HL-60 (cell line): ENCODE measurements at regions not wholly inside any gene's neighbourhood (a gene's known extent, or its start where the extent isn't known, plus 50 kb on each side); places are given as distances from the start of the nearest gene placed in this dataset.

Experiments
- DNase-seq, 2 experiments: peaks; one replicate each; pipeline ENCODE4 v3.0.0-alpha.2; 2010 to 2020; ENCODE audit warnings: low read depth in 1 of 2, low spot score in 1 of 2
- H3K27ac ChIP-seq: fragments of 250-450 bp; sonication (Bioruptor Pico); replicated peaks from 2 replicates; pipeline ENCODE4 v1.5.1; 2020; ENCODE audit warnings: mild to moderate bottlenecking, moderate library complexity
- H3K27me3 ChIP-seq: fragments of 250-450 bp; sonication (Bioruptor Pico); 2 replicates; pipeline ENCODE4 v1.5.1; 2021; ENCODE audit warnings: mild to moderate bottlenecking, moderate library complexity; ENCODE audit not compliant: insufficient read depth, poor library complexity, severe bottlenecking
- H3K4me3 ChIP-seq: replicated peaks from 2 replicates; pipeline ENCODE4 v1.5.1; 2011; ENCODE audit warnings: mild to moderate bottlenecking, control low read depth, low read length; ENCODE audit not compliant: insufficient read depth
- GABPA ChIP-seq: IDR thresholded peaks from 2 replicates; pipeline ENCODE4 v1.6.1; 2012; ENCODE audit warnings: low read depth
- POLR2AphosphoS5 ChIP-seq: IDR thresholded peaks from 2 replicates; pipeline ENCODE4 v1.6.1; 2012; ENCODE audit warnings: low read depth
- SPI1 ChIP-seq: IDR thresholded peaks from 2 replicates; pipeline ENCODE4 v1.6.1; 2012; ENCODE audit warnings: low read depth, mild to moderate bottlenecking, borderline replicate concordance
- TF ChIP-seq, protein P1 (sequence below): IDR thresholded peaks from 2 replicates; pipeline ENCODE4 v1.6.1; 2012; ENCODE audit warnings: low read depth; ENCODE audit not compliant: insufficient replicate concordance
- TF ChIP-seq, protein P2 (sequence below): IDR thresholded peaks from one replicate; pipeline ENCODE4 v1.5.1; 2011; ENCODE audit warnings: low read length, control low read depth, inconsistent platforms; ENCODE audit not compliant: insufficient read depth

DNA sequence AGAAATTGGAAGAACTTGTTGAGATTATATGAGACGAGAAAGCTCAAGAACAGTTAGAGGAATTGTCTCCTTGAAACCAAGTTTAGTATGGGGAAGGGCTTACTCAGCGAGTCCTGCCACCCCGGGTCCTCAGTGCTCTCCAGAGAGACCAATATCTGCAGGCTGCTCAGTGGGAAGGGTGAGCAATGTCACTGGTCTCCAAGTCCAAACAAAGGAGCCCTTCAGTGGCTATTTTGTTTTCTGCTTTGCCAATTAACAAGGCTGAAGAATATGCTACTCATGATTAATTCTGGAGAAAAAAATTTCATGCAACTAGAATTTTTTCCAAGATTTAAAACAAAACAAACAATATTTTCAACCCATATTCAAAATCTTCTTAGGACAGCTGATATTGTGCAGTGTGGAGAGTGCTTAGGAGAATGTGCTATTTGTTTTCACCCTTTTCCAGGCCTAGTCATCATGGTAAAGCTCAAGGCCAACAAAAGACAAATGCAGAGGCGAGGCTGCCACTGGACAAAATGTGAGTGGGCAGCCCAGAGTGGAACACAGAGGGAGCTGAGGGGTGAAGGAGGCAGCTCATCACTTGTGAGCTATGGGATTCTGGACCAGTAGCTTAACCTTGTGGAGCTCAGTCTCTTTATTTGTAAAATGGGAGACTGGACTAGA lies 83.8 kb upstream of the TMEM17 start:
- H3K27ac ChIP-seq, result no peak overlapping the region
- H3K4me3 ChIP-seq, result no peak overlapping the region
- TF ChIP-seq, protein P1, sequence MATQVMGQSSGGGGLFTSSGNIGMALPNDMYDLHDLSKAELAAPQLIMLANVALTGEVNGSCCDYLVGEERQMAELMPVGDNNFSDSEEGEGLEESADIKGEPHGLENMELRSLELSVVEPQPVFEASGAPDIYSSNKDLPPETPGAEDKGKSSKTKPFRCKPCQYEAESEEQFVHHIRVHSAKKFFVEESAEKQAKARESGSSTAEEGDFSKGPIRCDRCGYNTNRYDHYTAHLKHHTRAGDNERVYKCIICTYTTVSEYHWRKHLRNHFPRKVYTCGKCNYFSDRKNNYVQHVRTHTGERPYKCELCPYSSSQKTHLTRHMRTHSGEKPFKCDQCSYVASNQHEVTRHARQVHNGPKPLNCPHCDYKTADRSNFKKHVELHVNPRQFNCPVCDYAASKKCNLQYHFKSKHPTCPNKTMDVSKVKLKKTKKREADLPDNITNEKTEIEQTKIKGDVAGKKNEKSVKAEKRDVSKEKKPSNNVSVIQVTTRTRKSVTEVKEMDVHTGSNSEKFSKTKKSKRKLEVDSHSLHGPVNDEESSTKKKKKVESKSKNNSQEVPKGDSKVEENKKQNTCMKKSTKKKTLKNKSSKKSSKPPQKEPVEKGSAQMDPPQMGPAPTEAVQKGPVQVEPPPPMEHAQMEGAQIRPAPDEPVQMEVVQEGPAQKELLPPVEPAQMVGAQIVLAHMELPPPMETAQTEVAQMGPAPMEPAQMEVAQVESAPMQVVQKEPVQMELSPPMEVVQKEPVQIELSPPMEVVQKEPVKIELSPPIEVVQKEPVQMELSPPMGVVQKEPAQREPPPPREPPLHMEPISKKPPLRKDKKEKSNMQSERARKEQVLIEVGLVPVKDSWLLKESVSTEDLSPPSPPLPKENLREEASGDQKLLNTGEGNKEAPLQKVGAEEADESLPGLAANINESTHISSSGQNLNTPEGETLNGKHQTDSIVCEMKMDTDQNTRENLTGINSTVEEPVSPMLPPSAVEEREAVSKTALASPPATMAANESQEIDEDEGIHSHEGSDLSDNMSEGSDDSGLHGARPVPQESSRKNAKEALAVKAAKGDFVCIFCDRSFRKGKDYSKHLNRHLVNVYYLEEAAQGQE, result no peak
- TF ChIP-seq GABPA, result no peak
- TF ChIP-seq SPI1, result no peak
- TF ChIP-seq POLR2AphosphoS5, result no peak
- TF ChIP-seq, protein P2, sequence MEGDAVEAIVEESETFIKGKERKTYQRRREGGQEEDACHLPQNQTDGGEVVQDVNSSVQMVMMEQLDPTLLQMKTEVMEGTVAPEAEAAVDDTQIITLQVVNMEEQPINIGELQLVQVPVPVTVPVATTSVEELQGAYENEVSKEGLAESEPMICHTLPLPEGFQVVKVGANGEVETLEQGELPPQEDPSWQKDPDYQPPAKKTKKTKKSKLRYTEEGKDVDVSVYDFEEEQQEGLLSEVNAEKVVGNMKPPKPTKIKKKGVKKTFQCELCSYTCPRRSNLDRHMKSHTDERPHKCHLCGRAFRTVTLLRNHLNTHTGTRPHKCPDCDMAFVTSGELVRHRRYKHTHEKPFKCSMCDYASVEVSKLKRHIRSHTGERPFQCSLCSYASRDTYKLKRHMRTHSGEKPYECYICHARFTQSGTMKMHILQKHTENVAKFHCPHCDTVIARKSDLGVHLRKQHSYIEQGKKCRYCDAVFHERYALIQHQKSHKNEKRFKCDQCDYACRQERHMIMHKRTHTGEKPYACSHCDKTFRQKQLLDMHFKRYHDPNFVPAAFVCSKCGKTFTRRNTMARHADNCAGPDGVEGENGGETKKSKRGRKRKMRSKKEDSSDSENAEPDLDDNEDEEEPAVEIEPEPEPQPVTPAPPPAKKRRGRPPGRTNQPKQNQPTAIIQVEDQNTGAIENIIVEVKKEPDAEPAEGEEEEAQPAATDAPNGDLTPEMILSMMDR, result no peak
- H3K27me3 ChIP-seq, result no peaks in the 10 kb centered on the region
- DNase-seq, result no peak

- Histone ChIP-seq H3K27me3 (no peaks in the 10 kb centered on the region), H3K27ac (no peak overlapping the region), H3K4me3 (no peak overlapping the region)
- TF ChIP-seq POLR2AphosphoS5, result no peak
- no peak for TF ChIP-seq SPI1
- no peak for TF ChIP-seq GABPA
- TF ChIP-seq, protein P1, result no peak
- TF ChIP-seq, protein P2, result no peak
- DNase-seq, result no peak
Observed at GRCh38 chr2:62587592-62587991, 81.6 kb upstream of the TMEM17 start.

- TF ChIP-seq SPI1, result no peak
- no peak for TF ChIP-seq POLR2AphosphoS5
- TF ChIP-seq, protein P2, result no peak
- TF ChIP-seq, protein P1, result no peak
- TF ChIP-seq GABPA, result no peak
- H3K4me3 ChIP-seq, result no peak overlapping the region
Observed at GRCh38 chr2:62586981-62587380, 81.0 kb upstream of the TMEM17 start.

More at GRCh38 chr2:62586981-62587380, 81.0 kb upstream of the TMEM17 start:
- Histone ChIP-seq H3K27ac (no peak overlapping the region), H3K27me3 (no peaks in the 10 kb centered on the region)
- no peak for DNase-seq
